ENCODE measurements at regions not wholly inside any gene's neighbourhood (a gene's known extent, or its start where the extent isn't known, plus 50 kb on each side); places are given as distances from the start of the nearest gene placed in this dataset.

GRCh38 chr2:128786741-128787478 lies 468.2 kb upstream of the HS6ST1 start:
- no peak for DNase-seq (ENCODE audit: low read depth, low spot score)
- in situ Hi-C loops (cut with HindIII; ENCODE audit: low sequenced_read_pairs) = no loop called here
- TF ChIP-seq CTCF (IDR thresholded peaks at IDR 0.05; ENCODE audit: low read depth, low read length) = no peak
- H3K4me3 ChIP-seq (ENCODE audit: low read depth, low read length) = no peak overlapping the region

GRCh38 chr2:128787616-128788015 lies 468.9 kb upstream of the HS6ST1 start:
- TF ChIP-seq CTCF (IDR thresholded peaks at IDR 0.05; ENCODE audit: low read depth, low read length) = no peak
- in situ Hi-C loops (cut with HindIII; ENCODE audit: low sequenced_read_pairs) = no loop called here
- DNase-seq (ENCODE audit: low read depth, low spot score) = no peak
- no peak overlapping the region for H3K4me3 ChIP-seq (ENCODE audit: low read depth, low read length)

GRCh38 chr2:128788636-128789220 lies 470.1 kb upstream of the HS6ST1 start:
- no peak overlapping the region for H3K4me3 ChIP-seq (ENCODE audit: low read depth, low read length)
- in situ Hi-C loops (cut with HindIII; ENCODE audit: low sequenced_read_pairs) = no loop called here
- no peak for DNase-seq (ENCODE audit: low read depth, low spot score)
- TF ChIP-seq CTCF (IDR thresholded peaks at IDR 0.05; ENCODE audit: low read depth, low read length) = no peak

GRCh38 chr2:128789221-128789620 lies 470.6 kb upstream of the HS6ST1 start:
- in situ Hi-C loops (cut with HindIII; ENCODE audit: low sequenced_read_pairs) = no loop called here
- no peak overlapping the region for H3K4me3 ChIP-seq (ENCODE audit: low read depth, low read length)
- TF ChIP-seq CTCF (IDR thresholded peaks at IDR 0.05; ENCODE audit: low read depth, low read length) = no peak
- DNase-seq (ENCODE audit: low read depth, low spot score) = no peak

- no peak for DNase-seq (ENCODE audit: low read depth, low spot score)
- no peak for TF ChIP-seq CTCF (IDR thresholded peaks at IDR 0.05; ENCODE audit: low read depth, low read length)
- no peak overlapping the region for H3K4me3 ChIP-seq (ENCODE audit: low read depth, low read length)
- in situ Hi-C loops (cut with HindIII; ENCODE audit: low sequenced_read_pairs) = no loop called here
Measured at GRCh38 chr2:128789776-128790455, 471.2 kb upstream of the HS6ST1 start.

GRCh38 chr2:128790541-128791001 lies 471.9 kb upstream of the HS6ST1 start:
- no peak overlapping the region for H3K4me3 ChIP-seq (ENCODE audit: low read depth, low read length)
- in situ Hi-C loops (cut with HindIII; ENCODE audit: low sequenced_read_pairs) = no loop called here
- no peak for DNase-seq (ENCODE audit: low read depth, low spot score)
- no peak for TF ChIP-seq CTCF (IDR thresholded peaks at IDR 0.05; ENCODE audit: low read depth, low read length)
